Activated CD8-positive, alpha-beta memory T cell treated with anti-CD3 and anti-CD28 coated beads for 48 hours (primary cell): ENCODE measurements at regions not wholly inside any gene's neighbourhood (a gene's known extent, or its start where the extent isn't known, plus 50 kb on each side); places are given as distances from the start of the nearest gene placed in this dataset.
"Not testable (repeated sequence)": the region's sequence is repeated elsewhere in the genome, so short reads cannot be mapped to it uniquely, and the experiment has no call there.

ENCODE experiments used
- DNase-seq, 3 experiments: peaks; one replicate each; pipeline ENCODE4 v3.0.0-alpha.2; 2020; ENCODE audit warnings: low read depth in 2 of 3, low spot score in 2 of 3

DNA sequence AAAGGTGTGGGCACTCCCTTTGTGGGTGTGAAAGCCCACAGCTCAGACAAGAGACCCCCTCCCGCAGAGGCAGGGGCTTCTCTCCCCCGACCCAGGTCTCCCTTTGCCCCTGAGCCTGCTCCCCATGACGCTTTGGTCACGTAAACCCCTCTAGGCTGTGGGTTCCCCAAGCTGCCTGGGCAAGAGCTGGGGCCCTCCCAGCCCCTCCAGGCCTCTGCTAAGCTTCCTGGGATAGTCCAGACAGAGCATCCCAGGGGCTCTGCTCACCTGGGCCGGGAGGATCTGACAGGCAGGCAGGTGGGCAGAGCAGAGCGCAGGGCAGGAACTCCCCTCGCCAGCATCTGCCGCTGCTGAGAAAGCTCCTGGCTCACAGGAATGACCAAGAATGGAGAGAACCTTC lies 177.3 kb downstream of the BANP start:
- DNase-seq, result no peak

DNA sequence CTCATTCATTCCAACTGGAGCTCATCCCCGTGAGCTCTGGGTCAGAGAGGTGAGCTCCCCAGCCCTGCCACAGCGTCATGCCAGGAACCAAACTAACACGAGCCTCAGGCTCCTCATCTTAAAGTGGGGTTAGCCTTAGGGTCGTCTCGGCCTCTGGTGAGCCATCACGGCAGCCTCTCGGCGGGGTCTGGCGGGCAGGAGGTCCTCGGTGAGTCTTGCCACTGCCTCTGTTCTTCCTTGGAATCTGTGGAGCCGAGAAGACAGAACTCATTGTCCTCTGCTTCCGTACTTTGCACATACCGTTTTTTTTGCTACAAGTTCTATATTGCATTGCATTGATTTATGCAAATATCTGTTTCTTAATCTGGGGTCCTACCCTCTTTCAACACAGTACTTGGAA lies 177.9 kb downstream of the BANP start:
- not testable (repeated sequence) for DNase-seq

DNA sequence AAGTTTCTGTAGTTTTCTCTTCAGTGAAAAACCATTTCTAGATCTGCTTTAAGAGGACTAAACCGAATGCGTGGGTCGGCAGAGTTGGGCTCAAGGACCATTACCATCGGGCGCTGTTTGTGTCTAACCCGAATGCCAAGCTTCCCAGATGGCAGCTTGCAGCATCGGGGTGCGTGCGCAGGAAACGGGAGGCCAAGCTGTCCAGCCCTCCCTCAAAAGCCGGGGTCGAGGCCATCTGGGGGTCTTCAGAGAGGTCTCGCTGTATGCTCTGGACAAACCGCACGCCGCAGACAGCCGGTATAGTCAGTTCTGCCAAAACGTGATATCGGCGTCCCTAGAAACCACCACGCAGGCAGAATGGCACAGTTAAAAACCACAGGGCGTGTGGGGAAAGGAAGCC lies 178.8 kb downstream of the BANP start:
- no peak for DNase-seq

DNA sequence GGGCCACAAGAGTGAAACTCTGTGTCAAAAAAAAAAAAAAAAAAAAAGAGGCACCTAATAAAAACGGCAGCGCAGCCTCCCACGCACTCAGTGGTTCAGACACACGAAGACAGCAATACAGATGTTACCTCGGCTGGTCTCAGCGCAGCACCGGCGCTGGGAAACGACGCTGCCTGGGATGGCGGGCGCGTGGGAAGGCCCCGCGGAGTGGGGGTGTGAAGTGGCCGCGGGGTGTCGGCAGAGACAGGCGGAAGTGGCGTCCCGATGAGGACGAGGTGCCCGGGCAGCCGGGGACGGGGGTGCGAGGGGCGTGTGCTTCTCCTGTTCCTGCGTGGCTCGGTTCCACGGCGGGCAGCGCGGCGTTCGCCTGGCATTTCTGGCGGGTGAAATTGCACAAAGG lies 179.4 kb downstream of the BANP start:
- no peak for DNase-seq

DNA sequence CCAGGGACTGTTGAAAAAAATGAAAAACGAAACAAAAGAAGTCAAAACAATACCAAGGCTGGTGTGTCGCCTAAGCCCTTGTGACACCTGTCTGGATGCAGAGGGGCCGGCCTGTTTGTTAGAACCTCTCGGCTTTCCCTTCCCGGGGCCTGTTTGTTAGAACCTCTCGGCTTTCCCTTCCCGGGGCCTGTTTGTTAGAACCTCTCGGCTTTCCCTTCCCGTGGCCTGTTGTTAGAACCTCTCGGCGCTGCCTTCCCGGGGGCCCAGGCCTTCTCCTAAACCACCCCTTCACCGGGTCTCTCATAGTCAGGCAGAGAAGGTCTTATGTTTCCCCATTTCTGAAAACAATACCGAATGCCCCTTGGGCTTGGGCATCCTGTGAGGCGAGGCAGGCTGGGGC lies 180.0 kb downstream of the BANP start:
- DNase-seq, result no peak

DNA sequence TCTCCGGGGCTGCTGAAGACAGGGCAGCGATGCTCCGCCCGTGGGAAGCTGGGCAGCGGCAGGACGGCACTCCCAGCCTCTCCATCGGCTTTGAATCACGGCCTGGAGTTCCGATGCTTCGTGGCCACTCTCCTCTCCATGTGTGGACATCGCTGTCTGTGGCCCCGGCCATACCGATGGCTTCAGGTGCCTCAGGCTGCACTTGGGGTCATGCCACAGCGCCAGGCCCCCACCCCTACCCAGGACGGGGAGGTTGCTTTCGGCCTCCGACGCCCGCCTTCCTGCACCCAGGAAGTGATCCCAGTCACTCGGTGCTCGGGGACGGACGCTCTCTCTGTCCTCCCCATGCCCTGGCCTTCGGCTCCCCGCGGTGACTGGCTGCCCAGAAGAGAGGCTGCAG lies 180.7 kb downstream of the BANP start:
- DNase-seq, result no peak

DNA sequence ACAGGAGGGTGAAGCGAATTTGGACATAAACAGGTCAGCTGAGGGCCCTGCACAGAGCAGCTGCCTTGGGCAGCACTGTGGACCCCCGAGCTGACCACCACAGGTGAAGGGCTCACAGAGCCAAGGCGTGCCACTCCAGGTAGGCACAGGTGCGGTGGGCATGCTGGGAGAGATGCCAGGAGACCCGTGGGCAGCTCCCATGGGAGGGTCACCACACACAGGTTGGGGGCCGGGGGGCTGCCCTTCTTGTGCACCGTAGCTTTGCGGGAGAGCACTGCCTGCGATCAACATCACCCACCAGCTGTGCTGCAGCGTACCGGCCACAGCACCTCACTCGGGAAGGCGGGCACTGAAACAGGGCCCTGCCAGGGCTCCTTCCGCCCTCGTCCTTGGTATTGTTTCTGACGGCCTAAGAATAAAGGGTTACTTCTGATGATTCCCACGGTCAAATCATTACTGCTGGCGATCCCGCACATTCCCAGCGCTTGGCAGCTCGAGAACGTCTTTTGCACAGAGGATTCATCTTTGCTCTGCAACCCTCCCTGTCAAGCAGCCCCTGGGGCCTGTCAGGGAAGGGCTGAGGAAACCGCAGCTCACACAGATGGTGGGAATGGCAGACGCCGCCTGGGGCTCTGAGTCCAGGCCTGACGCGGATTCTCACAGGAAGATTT lies 181.7 kb downstream of the BANP start:
- DNase-seq, result no peak

DNA sequence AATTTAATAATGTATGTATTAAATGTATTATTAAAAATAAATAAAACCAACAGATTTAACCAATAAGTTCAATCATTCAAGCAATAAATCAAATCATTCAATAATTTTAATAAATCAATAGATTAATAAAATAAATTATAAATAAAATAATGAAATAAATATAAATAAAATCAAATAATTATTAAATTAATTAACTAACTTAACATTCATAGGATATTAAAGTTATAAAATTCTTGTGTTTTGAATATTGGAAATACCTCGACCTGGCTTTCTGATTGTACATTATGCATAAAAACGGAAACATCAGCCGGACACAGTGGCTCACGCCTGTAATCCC lies 182.2 kb downstream of the BANP start:
- DNase-seq, result no peak

DNA sequence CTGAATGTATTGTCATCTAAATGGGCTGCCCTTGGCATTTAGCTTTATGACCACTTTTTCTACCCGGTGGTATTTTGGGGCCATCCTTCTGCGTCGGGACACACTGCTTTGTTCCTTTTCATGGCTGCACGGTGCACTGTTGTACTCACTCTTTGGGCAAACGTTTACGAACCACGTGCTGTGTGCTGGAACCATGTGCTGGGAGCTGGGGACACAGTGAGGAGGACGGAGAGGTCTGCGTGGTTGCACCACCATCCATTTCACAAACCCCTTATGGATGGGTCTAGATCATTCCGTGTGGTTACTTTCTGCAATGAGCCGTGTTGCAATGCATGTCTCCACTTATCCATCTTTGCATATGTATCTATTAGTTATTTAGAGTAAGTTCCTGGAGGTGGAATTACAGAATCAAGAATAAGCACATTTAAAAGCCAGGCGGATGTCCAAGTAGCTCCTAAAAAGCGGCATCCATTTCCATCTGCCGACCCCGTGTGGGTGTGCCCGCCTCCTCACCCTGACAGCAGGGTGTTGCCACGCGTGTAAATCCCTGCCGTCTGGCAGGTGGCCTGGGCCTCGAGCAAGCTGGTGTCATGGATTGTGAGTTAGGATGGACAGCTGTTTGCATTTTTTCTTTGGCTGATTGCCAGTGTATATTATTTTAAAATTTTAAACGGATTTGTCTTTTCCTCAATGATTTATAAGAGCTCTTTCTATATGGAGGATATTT lies 183.1 kb downstream of the BANP start:
- DNase-seq, result not testable (repeated sequence)

DNA sequence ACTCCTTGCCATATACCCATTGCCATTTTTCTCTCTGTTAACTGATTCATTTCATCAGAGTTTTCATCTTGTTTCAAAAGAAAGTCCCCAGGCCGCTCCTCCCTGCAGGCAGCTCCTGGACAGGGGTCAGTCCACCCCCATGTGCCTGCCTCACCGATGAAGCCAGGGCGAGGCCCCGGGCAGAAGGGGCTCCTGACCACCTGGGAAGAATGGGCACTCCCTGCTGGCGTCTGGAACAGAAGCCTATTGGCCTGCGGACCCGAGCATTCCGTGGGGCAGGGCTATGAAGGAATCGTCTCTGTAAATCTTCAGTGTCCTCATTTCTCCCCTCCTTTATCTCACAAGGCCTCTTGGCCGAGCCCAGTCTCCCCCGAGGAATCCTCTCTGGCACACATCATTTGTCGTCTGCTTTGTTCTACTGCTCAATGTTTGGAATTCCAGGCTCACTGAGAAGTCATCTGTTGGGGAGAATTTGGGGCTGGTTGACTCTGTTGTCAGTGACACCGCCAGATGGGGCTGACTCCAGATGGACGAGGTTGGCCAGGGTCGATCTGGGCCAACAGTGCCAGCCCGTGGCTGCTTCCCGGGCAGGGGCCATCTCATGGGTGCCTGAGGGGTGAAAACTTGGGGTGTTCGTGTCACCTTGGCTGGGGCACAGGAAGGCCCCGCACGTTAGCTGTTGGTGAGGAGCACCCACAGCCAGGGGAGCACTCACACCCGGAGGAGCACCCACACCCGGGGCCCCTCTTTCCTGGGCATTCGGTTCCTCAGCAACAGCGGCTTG lies 183.9 kb downstream of the BANP start:
- not testable (repeated sequence) for DNase-seq

DNA sequence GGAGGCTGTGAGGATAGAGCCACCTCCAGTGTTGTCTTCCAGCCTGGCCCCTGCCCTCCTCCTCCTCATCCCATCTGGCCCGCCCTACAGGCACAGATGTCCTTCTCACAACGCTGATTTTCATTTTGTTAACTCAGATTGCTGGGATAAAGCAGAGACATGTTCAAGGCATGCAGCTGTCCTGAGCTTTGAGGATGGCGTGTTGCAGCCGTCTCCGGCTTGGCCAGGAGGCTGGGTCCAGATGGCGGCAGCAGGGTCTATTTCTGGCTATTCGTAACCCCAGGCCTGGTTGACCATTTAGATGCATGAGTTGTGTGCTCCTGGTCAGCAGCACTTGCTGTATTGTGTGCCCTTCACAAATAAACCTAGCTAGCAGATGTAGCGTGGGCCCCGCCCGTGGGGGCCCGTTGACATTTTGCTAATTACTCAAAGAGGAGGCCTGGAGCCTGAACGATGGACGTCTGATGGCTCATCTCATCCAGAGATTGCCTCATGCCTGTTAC lies 185.0 kb downstream of the BANP start:
- not testable (repeated sequence) for DNase-seq

DNA sequence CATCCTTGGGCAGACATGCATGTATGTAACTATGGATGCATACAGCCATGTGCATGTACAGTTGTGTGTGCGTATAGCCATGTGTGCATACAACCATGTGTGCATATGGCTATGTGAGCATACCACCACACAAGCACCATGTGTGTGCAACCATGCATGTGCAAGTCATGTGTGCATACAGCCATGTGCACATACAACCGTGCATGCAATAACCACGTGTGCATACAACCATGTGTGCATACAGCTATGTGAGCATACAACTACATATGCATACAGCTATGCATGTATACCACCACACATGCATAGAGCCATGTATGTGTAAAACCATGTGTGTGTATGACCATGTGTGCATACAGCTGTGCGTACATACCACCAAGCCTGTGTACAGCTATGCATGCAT lies 185.7 kb downstream of the BANP start:
- DNase-seq, result not testable (repeated sequence)

DNA sequence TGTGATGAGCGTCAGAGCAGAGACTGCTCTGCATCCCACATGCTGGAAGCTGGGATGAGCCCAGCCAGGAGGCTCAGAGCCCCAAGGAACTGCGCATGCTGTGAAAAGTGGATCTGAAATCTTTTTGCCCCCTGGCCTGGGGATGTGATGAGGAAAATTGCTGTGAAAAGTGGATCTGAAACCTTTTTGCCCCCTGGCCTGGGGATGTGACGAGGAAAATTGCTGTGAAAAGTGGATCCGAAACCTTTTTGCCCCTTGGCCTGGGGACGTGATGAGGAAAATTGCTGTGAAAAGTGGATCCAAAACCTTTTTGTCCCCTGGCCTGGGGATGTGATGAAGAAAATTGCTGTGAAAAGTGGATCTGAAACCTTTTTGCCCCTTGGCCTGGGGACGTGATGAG lies 187.9 kb downstream of the BANP start:
- not testable (repeated sequence) for DNase-seq

DNA sequence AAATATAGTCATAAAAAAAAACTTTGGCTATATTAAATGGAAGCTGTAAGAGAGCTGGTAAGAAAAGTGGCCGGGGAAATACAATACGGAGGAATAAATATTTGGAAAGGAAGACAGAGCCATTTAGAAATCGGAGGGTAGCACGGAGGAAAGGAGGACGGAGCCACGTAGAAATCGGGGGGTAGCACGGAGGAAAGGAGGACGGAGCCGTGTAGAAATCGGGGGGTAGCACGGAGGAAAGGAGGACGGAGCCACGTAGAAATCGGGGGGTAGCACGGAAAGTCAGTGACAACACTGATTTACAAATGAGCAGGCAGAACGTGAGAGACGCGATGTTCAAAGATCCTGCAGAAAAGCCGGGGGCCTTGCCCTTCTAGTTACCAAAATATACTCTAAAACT lies 189.0 kb downstream of the BANP start:
- not testable (repeated sequence) for DNase-seq

DNA sequence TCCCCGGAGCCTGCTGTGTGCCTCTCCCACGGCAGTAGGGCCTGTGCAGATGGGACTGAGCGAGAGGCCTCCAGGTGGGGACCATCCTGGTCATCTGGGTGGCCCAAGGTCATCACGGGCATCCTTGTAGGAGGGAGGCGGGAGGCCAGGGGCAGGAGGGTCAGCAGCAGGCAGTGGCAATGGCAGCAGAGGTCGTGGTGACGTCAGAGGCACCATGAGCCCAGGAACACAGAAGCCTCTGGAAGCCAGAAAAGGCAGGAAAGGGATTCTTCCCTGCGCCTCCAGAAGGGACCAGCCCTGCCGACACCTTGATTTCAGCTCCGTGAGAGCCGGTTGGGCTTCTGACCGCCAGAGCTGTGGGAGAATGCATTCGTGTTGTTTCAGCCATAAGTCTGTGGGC lies 190.3 kb downstream of the BANP start:
- DNase-seq, result no peak

DNA sequence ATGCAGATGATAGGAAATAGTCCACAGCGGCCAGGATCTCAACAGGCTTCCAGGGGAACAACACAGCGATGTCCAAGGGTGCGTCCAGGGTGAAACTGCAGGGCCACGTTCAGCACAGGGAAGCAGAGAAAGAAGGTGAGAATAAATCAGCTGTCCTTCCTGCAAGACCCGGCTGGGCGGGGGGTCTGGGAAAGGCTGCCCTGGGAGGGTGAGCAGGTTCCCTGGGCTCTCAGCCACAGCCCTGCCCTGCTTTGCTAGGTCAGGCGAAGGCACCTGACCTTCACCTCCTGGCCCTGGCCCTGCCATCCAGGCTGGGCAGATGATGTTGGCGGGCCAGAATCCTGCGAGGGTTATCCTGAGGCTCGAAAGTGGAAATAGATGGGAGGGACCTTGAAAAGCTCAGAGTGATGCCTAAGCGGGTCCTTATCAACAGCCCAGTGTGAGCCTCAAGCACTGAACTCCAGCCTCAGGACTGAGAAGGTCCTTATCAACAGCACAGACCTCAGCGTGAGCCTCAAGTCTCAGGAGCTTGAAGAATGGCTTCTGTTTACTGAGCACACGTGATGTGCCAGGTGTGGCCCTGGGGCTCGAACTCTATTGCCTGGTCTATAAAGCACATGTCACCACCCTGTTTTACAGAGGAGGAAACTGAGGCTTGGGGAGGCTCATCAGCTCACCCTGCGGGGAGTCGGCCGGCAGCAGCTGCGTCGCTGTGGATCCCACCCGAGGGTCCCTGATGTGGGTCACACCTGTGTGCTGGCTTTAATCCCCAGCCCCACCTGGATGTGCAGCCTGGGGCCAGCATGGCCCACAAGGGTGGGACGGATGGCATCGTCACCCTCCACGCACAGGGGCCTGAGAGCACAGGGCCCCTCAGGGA lies 191.1 kb downstream of the BANP start:
- DNase-seq, result not testable (repeated sequence)

DNA sequence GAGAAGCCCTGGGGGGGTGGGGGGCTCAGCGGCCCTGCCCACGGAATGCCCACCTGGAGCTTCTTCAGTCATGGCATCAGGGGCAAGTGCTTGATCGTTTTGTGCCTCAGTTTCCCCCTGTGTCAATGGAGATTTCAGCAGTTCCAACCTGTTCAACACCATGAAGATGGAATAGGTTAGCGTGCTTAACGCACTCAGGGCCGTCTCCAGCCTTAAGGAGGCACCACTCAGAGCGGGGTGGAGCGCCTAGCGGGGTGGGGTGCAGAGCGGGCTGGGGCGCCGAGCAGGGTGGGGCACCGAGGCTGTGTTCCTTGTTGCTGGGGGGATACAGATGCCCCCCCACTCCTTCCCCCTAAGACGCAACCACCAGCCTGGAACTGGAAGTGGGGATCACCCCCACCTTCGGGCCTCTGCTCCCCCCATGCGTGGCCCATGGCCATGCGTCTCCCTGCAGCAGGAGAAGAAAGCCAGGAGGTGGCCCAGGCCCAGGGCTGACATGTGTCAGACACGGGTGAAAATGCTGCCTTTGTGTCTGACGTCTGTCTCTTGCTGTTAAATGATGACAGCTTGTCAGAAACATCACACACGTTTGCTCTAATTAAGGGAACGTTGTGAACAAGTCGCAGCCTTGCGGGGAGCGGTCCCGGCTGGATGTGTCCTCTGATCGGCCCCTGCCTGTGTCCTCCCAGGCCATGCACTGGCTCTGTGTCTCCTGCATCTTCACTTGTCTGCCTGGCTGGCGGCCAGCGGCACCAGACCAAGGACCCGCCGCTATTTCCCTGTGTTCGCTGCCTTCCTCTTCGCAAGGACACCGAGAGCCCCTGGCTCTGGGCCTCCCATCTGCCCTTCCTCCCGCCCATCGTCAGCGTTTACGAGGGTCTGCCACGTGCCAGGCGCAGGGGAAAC lies 192.1 kb downstream of the BANP start:
- not testable (repeated sequence) for DNase-seq

DNA sequence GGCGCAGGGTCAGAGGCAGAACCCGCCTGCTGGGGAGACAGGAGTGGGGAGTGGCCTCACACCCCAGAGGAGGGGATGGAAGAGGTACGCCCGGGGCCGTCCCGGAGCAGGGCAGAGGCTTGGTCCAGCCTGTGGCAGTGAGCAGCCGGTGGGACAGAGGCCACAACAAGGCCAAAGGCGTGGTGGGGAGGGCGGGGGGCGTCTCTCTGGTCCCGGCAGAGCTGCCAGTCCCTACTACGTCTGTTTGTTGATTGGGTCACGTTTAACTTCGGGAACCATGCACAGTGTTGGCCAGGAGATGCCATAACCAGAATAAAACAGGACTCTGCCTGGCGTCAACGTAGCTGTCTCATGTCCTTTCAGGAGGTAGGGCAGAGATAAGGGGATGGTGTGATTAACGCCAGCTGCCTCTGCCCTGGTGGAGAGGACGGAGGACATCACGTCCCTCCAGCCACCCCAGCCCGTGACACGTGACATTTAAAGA lies 192.8 kb downstream of the BANP start:
- DNase-seq, result no peak

DNA sequence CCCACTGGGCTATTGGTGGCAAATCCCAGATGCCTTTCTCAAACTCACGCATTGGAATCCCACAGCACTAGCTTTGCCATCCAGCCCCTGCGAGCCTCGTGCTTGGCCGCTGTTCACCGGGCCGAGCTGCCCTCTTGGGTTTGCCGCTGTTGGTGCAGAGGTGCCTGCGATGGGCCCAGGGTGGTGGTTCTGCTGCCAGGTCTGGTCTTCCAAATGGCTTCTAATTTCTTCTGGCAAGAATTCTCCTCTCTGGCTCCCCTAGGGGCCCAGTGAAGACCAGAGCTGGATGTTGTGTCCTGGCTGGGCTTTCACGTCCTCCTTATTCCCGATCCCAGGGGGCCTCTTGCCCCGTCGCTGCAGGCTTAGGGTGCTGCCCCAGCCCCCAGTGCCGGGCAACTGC lies 194.1 kb downstream of the BANP start:
- not testable (repeated sequence) for DNase-seq
